Left lung (tissue), 4 donors: ENCODE measurements at regions not wholly inside any gene's neighbourhood (a gene's known extent, or its start where the extent isn't known, plus 50 kb on each side); places are given as distances from the start of the nearest gene placed in this dataset.

ENCODE experiments used
- ATAC-seq: fragments of 200-7000 bp; cut with Tn5 transposase; one replicate; pipeline ENCODE4 v1.9.1; 2020; ENCODE audit warnings: moderate library complexity
- DNase-seq, 4 donors: peaks; one replicate each; pipeline ENCODE4 v3.0.0-alpha.2; 2013 to 2020
- H3K27ac ChIP-seq, 2 donors: fragments of 200-600 bp; sonication (generic) in 1 of 2; one replicate each; pipeline versions ENCODE4 v1.5.0 to v1.8.0; 2020 to 2021
- H3K27me3 ChIP-seq, 2 donors: fragments of 200-600 bp; sonication (generic) in 1 of 2; one replicate each; pipeline versions ENCODE4 v1.5.0 to v1.8.0; 2020 to 2021
- H3K36me3 ChIP-seq, 2 donors: fragments of 200-600 bp; sonication (generic) in 1 of 2; one replicate each; pipeline versions ENCODE4 v1.5.0 to v1.8.0; 2020 to 2021
- H3K4me1 ChIP-seq, 2 donors: fragments of 200-600 bp; one replicate each; pipeline ENCODE4 v1.8.0; 2021
- H3K4me3 ChIP-seq, 2 donors: fragments of 200-600 bp; sonication (generic) in 1 of 2; one replicate each; pipeline versions ENCODE4 v1.5.0 to v1.8.0; 2020 to 2021; ENCODE audit warnings: mild to moderate bottlenecking in 1 of 2
- H3K9me3 ChIP-seq, 2 donors: fragments of 200-600 bp; sonication (generic) in 1 of 2; one replicate each; pipeline versions ENCODE4 v1.5.0 to v1.8.0; 2020 to 2021
- CTCF ChIP-seq, 2 donors: fragments of 200-600 bp; sonication (generic) in 1 of 2; IDR thresholded peaks; one replicate each; pipeline versions ENCODE4 v1.5.0 to v1.8.0; 2021; ENCODE audit warnings: antibody characterized with exemption in 2 of 2
- intact Hi-C, 2 donors: fragments of 100-400 bp; cut with DNase I; formaldehyde crosslinking; loops; one replicate each; pipeline versions ENCODE4 v1.11.2 to v1.14.2; 2022
- donor health status: DM: no; HTN: yes; CAD: no.
- donor health status: DM: no; HTN: no; CAD: no.

GRCh38 chrX:4186331-4186730 is 472.9 kb upstream of the PRKX start:
- intact Hi-C loops = no loop called here
- ATAC-seq = no peak

GRCh38 chrX:4185086-4185485 is 471.6 kb upstream of the PRKX start:
- Histone ChIP-seq H3K27me3 (no peaks in the 10 kb centered on the region), H3K27ac (no peak overlapping the region), H3K4me3 (no peak overlapping the region), H3K36me3 (no peaks in the 10 kb centered on the region), H3K4me1 (no peaks in the 10 kb centered on the region), H3K9me3 (no peaks in the 10 kb centered on the region)
- no peak for ATAC-seq
- no peak for TF ChIP-seq CTCF (IDR thresholded peaks at IDR 0.05)
- DNase-seq = no peak
- intact Hi-C loops = no loop called here

More at GRCh38 chrX:4186331-4186730, 472.9 kb upstream of the PRKX start:
- Histone ChIP-seq H3K9me3 (no peaks in the 10 kb centered on the region), H3K27ac (no peak overlapping the region), H3K4me3 (no peak overlapping the region), H3K27me3 (no peaks in the 10 kb centered on the region), H3K36me3 (no peaks in the 10 kb centered on the region), H3K4me1 (no peaks in the 10 kb centered on the region)
- no peak for TF ChIP-seq CTCF (IDR thresholded peaks at IDR 0.05)
- DNase-seq = no peak

GRCh38 chrX:4182408-4182806 is 469.0 kb upstream of the PRKX start:
- Histone ChIP-seq H3K27ac (no peak overlapping the region), H3K4me3 (no peak overlapping the region), H3K4me1 (no peaks in the 10 kb centered on the region), H3K9me3 (no peaks in the 10 kb centered on the region), H3K27me3 (no peaks in the 10 kb centered on the region), H3K36me3 (no peaks in the 10 kb centered on the region)
- no peak for DNase-seq
- ATAC-seq = no peak
- no peak for TF ChIP-seq CTCF (IDR thresholded peaks at IDR 0.05)
- intact Hi-C loops = no loop called here

GRCh38 chrX:4181782-4182407 is 468.4 kb upstream of the PRKX start:
- no peak overlapping the region for H3K4me3 ChIP-seq
- no peak for TF ChIP-seq CTCF (IDR thresholded peaks at IDR 0.05)

GRCh38 chrX:4179031-4179430 is 465.6 kb upstream of the PRKX start:
- Histone ChIP-seq H3K9me3 (no peaks in the 10 kb centered on the region), H3K4me3 (no peak overlapping the region), H3K36me3 (no peaks in the 10 kb centered on the region), H3K4me1 (no peaks in the 10 kb centered on the region), H3K27ac (no peak overlapping the region), H3K27me3 (no peaks in the 10 kb centered on the region)
- intact Hi-C loops = no loop called here
- no peak for ATAC-seq
- no peak for DNase-seq
- TF ChIP-seq CTCF (IDR thresholded peaks at IDR 0.05) = no peak

More at GRCh38 chrX:4181782-4182407, 468.4 kb upstream of the PRKX start:
- Histone ChIP-seq H3K27ac (no peak overlapping the region), H3K36me3 (no peaks in the 10 kb centered on the region), H3K9me3 (no peaks in the 10 kb centered on the region), H3K27me3 (no peaks in the 10 kb centered on the region), H3K4me1 (no peaks in the 10 kb centered on the region)
- DNase-seq (no peak), ATAC-seq (no peak)
- intact Hi-C loops = no loop called here
